ENCODE measurements at regions not wholly inside any gene's neighbourhood (a gene's known extent, or its start where the extent isn't known, plus 50 kb on each side); places are given as distances from the start of the nearest gene placed in this dataset.

DNA sequence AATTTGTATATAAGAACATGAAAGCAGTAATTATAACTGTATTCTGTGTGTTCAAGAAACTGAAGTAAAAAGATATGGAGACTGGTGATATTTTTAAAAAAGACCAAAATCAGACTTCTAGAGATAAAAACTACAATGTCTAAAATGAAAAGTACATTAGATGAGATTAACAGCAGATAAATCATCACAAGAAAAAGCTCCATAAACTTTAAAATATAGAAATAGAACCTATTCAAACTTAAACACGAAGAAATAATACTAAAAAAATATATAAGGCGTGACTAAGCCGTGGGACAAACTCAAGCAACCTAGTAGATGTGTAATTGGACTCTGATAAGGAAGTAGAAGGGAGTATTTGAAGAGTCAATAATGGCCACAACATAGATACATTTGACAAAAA, 189.1 kb upstream of the ZMIZ1 start:
- no peak overlapping the region for H3K4me3 ChIP-seq (ENCODE audit: low read depth, low read length)
- no peak for TF ChIP-seq CTCF (IDR thresholded peaks at IDR 0.05; ENCODE audit: low read depth, low read length)

DNA sequence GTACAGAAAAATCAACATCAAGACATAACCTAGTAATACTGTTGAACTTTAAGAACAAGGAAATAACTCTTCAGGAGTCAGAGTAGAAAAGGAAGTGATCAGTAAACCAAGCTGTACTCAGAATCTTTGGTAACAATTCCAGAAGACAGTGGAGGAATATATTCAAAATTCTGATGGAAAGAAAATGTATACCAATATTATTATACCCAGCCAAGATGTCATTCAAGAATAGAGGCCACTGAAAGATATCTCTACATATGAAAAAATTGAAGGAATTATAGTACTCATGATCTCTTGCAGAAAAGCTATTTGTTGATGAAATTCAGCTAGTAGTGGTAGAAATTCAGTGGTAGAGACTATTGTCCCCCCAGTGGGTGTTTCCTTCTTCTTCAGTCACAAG, 182.6 kb upstream of the ZMIZ1 start:
- TF ChIP-seq CTCF (IDR thresholded peaks at IDR 0.05; ENCODE audit: low read depth, low read length), result no peak
- H3K4me3 ChIP-seq (ENCODE audit: low read depth, low read length), result no peak overlapping the region

DNA sequence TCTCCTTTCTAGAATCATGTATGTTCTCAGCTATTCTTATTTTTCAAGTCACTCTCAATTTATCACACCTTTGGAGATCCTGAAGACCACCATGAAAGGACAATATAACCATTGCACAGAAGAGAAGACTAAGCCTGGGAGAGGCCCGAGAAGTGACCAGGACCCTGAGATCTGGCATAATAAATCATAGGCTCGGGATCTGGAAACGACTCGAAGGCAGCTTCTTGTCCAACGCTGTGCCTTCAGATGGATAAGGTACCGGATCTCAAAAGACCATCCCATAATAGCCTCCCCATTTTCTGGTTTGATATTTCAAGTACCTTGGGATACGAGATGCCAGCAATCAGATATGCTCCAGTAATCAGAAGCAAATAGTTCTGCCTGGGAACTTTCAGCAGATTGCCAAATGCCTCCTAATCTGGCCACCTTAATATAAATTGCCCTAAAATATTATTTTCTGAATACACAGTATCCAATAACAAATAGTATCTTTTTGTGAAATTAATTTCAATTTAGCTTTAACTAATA, 179.2 kb upstream of the ZMIZ1 start:
- TF ChIP-seq CTCF (IDR thresholded peaks at IDR 0.05; ENCODE audit: low read depth, low read length), result no peak
- no peak overlapping the region for H3K4me3 ChIP-seq (ENCODE audit: low read depth, low read length)

- H3K4me3 ChIP-seq (ENCODE audit: low read depth, low read length), result no peak overlapping the region
- TF ChIP-seq CTCF (IDR thresholded peaks at IDR 0.05; ENCODE audit: low read depth, low read length), result no peak
These were observed 178.3 kb upstream of the ZMIZ1 start for GRCh38 chr10:78890506-78890905.

DNA sequence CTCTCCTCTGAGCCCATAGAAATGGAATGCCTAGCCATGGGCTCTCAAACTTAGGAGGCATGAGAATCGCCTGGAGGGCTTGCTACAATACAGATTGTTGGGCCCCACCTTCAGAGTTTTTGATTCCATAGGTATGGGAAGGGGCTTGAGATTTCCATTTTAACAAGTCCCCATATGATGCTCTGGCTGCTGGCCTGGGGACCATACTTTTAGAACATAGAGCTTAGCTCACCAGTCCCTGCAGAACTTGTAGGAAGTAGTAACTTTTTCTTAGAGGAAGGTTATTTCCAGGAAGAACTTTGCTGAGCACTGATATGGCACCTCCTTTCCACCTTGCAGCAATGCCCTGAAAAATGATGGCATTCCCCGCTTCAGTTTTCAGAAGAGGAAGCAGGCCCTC, 177.0 kb upstream of the ZMIZ1 start:
- no peak overlapping the region for H3K4me3 ChIP-seq (ENCODE audit: low read depth, low read length)
- no peak for TF ChIP-seq CTCF (IDR thresholded peaks at IDR 0.05; ENCODE audit: low read depth, low read length)

GRCh38 chr10:78892338-78893176, 176.2 kb upstream of the ZMIZ1 start:
- no peak overlapping the region for H3K4me3 ChIP-seq (ENCODE audit: low read depth, low read length)
- no peak for TF ChIP-seq CTCF (IDR thresholded peaks at IDR 0.05; ENCODE audit: low read depth, low read length)

- TF ChIP-seq CTCF (IDR thresholded peaks at IDR 0.05; ENCODE audit: low read depth, low read length), result no peak
- H3K4me3 ChIP-seq (ENCODE audit: low read depth, low read length), result no peak overlapping the region
These were observed 175.5 kb upstream of the ZMIZ1 start for GRCh38 chr10:78893217-78893616.
